A172 (cell line): ENCODE measurements at regions not wholly inside any gene's neighbourhood (a gene's known extent, or its start where the extent isn't known, plus 50 kb on each side); places are given as distances from the start of the nearest gene placed in this dataset.

Source experiments
- DNase-seq: peaks from one replicate; pipeline ENCODE4 v3.0.0-alpha.2; 2015; ENCODE audit warnings: low spot score

- no peak for DNase-seq
Observed at GRCh38 chr11:112465433-112466024, 204.9 kb upstream of the PLET1 start.

- DNase-seq: no peak
Observed at GRCh38 chr11:112467721-112468120, 207.1 kb upstream of the PLET1 start.

DNA sequence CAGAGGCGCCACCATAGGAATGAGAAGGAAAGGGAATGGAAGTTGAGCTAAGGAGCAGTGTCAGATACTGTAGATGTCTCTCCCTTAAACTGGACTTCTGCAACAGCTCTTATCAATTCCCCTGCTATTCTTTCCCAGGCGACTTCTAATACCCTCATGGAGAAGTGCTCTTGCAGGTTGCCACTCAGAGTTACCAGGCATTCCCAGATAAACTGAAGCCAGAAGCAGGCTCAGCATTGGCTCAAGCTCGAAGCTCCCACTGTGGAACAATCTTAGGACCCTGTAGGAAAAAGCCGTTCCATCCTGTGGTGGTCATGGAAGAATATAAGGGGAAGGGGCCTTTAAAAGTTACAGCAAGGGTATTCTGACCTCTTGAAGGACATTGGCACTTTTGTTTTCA is 208.7 kb upstream of the PLET1 start:
- no peak for DNase-seq

DNA sequence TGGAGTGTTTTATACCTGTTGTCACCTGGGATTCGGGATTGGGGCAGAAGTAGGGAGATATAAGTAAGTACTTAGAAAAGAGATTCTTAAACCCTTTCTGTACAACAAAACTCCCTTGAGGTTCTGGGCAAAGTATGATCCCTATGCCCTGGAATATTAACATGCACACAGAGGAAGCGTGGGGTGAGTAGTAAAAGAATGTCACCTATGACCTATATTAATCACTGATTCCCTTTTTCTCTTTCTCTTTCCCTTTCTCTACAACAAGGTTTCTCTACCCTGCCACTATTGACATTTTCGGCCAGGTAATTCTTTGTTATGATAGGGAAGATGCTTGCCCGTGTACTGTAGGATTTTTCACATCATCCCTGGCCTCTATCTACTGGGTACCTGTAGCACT is 209.7 kb upstream of the PLET1 start:
- no peak for DNase-seq

GRCh38 chr11:112471731-112472130 is 211.1 kb upstream of the PLET1 start:
- no peak for DNase-seq

GRCh38 chr11:112477152-112477551 is 216.5 kb upstream of the PLET1 start:
- DNase-seq: no peak

DNA sequence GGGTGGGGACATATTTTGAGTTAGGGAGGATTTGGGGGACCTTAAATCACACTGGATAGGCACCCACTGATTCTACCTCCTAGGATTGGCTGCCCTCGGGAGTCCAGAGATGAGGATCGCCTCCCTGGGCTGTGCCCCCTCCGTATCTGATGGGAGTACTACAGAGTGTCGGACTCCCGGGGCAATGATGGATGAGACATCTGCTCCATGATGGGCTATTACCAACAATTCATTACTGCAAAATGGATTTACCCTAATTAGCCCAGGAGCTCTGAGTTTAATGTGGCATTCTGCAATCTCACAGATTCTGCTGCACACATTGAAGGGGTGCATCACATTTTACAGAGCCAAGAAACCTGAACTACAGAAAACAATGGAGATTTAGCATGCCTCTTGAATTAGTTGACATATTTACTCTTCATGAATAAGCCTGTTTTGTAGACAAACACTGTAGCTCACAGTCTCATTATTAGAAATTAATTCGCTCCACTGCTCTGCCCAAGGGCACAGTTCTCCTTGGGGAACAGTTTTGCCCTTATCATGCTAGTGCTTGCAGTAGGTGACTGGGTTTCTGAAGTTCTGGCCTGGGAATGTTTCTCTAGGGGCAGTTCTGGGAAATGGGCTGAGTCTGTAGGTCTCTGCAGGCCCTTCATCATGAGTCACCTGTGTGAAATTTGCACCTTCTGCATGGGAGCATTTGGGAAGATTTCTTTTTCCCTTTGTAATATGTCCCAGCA is 217.1 kb upstream of the PLET1 start:
- DNase-seq: no peak

- DNase-seq: no peak
Observed at GRCh38 chr11:112478806-112479205, 218.1 kb upstream of the PLET1 start.

- DNase-seq: no peak
Observed at GRCh38 chr11:112481431-112481830, 220.8 kb upstream of the PLET1 start.

DNA sequence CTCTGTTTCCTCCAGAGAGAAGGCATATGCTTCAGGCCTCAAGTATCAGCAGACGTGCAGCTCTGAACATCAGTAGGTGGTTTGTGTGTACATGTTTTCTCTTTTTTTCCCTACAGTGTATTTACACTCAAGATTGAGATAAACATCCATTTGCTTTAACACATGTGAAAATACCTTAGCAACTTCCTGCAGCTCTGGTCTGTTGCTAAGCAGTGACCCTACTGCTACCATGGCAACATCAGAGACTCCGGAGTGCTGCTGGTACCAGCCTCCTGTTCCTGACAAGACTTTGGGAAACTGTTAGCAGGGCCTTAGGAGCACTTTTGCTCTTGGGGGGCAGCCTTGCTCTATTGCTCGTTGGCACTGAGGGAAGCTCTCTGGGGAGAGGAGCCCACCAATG is 221.2 kb upstream of the PLET1 start:
- no peak for DNase-seq

DNA sequence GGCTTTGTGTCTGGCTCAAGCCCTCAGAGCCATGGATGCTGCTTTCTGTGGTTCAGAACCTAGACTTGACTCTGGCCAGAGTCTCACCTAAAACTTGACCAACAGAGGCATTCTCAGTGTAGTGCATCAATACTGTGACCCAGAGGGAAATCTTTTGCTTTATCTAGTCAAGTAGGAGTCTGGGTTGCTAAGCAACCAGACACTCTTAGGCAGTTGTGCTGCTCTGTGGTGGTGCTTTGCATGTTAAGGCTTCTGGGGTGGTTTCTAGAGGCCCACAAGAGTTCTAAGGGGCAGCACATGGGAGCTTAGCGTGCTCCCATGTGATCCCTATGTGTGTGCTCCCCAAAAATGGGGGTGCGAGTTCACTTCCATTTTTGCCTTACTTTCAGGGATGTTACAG is 224.6 kb upstream of the PLET1 start:
- DNase-seq: no peak

DNA sequence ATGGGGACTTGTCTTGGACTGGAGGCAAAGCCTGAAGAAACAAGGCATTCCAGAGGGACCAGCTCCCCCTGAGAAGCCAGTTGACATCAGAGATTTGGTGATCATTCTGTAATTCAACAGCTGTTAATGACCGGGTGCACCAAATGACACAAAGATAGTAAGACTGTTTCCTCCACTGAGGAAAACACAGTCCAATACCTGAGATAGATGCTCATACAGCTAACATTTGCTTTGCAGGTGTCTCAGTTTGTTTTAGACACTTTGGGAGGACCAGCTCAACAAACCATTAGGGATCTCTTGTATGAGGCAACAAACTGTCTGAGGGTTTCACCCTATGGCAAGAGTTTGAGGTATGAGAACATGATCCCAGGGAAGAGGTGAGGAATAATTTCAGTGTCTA is 237.2 kb upstream of the PLET1 start:
- DNase-seq: no peak

DNA sequence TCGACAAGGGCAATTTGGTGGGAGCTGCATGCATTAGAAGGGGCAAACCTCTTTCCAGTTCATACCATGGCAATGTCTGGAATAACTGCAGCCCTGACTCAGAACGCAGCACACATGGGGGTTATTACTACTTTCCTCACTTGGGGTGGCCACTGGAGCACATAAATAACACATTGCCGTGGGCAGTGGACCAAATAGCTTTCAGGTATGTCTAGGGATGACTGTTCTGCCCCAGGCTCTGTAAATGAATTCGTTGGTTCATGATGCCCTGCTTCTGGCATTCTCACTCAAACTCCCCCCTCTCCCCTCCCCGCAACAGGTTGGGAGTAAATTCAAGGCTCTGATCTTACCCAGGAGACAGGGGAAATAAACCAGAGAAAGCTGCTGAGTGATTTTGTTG is 238.0 kb upstream of the PLET1 start:
- DNase-seq: no peak

GRCh38 chr11:112499153-112499880 is 238.7 kb upstream of the PLET1 start:
- DNase-seq: no peak

DNA sequence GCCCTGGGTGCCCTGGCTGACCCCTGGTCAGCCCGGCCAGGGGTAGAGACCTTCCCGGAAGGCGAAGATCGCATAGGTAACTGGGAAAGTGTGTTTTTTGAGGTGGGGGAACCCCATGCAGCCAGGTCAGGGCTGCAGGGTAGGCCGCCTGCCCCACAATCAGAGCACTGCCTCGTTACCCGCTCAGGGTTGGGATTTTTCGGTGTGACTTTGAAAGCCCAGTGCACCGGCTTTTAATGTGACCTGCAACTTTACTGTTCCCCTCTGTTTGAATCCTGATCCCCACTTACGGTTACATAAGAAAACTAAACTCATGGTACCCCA is 239.2 kb upstream of the PLET1 start:
- DNase-seq: no peak

GRCh38 chr11:112503410-112503809 is 242.8 kb upstream of the PLET1 start:
- DNase-seq: no peak

DNA sequence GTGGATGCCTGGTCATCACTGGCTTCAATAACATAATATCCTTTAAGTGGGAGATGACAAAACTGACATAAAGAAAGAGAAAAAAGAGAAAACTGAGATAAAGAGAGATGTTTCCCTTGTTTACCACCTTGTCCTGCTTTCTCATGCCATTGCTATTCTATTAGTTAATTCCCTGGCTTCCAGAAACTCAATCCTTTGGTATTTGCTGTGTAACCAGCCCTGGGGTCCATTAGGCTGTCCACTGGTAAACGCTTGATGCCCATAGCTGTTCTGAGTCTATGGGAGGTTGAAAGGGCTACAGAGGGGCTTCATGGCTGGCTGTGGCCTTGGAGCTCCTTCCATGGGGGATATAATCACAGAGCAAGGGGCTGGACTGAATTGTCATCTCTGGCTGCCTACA is 243.4 kb upstream of the PLET1 start:
- DNase-seq: no peak

DNA sequence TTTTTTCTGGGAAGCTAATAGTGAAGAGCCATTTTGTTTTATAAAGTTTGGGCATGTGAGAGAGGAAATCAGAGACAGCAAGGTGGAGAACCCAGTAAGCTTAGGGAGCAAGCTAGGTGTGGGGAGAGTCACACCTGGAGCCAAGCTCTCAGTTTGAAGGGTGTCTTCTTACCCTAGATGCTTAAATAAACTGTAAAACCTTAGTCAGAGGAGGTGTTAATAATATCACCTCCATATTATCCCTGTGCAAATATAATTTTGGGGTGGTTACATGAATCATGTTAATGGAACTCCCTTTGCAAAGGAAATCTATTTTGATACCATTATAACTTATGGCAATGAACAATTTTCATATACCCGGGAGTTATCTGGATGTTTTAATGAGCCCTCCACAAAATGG is 246.2 kb upstream of the PLET1 start:
- DNase-seq: no peak

- DNase-seq: no peak
Observed at GRCh38 chr11:112507281-112507680, 246.6 kb upstream of the PLET1 start.

- DNase-seq: no peak
Observed at GRCh38 chr11:112508750-112509149, 248.1 kb upstream of the PLET1 start.

GRCh38 chr11:112509300-112509699 is 248.6 kb upstream of the PLET1 start:
- no peak for DNase-seq

- no peak for DNase-seq
Observed at GRCh38 chr11:112511271-112511670, 250.6 kb upstream of the PLET1 start.

- DNase-seq: no peak
Observed at GRCh38 chr11:112511911-112512310, 251.3 kb upstream of the PLET1 start.
